HG03060 (cell line): ENCODE measurements at regions not wholly inside any gene's neighbourhood (a gene's known extent, or its start where the extent isn't known, plus 50 kb on each side); places are given as distances from the start of the nearest gene placed in this dataset.
"Not testable (repeated sequence)": the region's sequence is repeated elsewhere in the genome, so short reads cannot be mapped to it uniquely, and the experiment has no call there.

ENCODE experiments used
- ATAC-seq: cut with Tn5 transposase; IDR thresholded peaks from one replicate; pipeline ENCODE4 v1.9.1; 2021; ENCODE audit warnings: low read depth, moderate number of reproducible peaks; ENCODE audit not compliant: unreplicated experiment

DNA sequence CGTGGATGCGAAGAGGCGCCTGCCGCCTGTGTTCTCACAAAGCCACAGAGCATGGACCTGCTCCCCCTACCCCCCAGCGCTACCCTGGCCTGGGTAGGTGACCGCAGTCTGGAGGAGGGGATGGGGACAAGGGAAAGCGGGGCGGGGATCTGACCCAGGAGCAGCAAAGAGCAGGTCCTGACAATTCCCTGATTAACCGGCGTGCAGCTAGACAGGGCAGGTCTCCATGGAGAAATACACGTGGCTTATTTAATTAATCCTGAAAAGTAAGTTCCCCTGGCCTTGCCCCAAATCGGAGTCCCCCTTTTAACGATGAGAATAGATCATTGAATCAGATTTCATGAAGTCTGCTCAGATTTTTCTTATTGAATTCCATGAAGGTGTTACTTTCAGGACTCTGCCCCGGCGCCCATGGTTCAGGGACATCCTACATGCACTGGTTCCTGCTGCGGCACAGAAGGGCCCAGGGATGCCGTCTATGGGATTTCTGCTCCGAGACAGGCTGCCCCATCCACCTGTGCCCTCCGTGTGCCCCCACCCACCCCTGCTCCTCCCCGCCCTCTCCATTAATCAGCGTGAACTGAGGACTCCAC, 251.0 kb upstream of the SFSWAP start:
- ATAC-seq, result no peak

DNA sequence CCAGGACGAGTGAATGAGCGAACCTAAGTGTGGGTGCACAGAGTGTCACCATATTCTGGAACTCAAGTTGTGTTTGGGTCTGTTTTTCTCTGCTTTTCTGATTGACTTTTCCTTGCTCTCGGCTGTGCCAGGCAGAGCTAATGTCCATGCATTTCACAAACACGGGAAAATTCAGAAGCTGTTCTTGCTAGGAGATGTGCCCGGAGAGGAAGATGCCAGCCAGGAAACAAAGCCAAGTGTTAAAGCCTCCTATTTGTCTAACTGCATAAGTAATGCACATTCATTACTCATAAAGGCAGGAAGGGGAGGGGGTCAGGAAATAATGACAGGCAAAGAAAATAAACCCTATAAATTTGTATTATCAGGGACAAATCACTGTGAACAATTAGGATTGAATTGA, 250.4 kb upstream of the SFSWAP start:
- no peak for ATAC-seq

DNA sequence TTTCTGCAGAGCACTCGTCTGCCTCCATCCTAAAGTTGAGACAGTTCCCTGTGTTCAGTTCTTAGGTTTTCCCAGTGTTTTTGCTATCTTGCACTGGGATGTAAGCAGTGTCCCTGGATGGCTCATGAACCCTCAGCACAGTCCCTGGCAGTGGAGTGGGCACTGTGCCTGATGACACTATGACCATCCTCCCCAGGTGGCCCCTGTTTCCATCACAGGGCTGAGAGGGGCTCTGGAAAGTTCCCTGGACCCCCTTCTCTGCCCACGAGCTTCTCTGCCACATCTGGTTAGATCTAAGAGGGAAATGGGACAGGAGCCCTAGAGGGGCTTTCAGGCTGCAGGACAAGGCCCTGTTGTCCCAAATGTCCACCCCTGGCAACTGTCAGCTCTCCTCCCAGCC, 249.8 kb upstream of the SFSWAP start:
- ATAC-seq, result no peak

DNA sequence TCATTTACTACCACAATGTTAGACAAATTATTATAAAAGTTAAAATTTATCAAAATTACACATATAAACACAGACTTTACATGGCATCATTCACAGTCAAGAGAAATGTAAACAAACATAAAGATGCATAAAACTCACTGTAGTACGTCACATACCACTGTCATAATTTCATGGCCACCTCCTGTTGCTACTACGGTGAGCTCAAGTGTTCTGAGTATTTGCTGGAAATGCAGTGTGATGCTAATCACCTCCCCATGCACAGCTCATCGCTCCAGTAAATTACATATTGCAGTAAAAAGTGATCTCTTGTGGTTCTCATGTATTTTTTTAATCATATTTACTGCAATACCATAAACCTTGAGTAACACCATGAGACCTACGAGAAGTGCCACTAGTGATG, 247.7 kb upstream of the SFSWAP start:
- no peak for ATAC-seq

DNA sequence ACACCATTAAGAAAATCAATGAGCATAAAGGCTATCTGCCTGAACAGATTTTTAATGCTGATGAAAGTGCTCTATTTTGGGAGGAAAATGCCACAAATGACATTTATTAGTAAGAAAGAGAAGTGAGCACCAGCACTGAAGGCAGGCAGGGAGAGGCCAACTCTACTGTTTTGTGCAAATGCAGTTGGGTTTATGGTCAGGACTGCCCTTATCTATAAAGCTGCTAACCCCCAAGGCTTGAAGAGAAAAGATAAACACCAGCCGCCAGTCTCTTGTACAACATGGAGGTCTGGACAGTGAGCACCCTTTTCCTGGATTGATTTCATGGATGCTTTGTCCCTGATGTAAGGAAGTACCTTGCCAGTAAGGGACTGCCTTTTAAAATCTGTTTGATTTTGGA, 246.8 kb upstream of the SFSWAP start:
- ATAC-seq, result no peak

DNA sequence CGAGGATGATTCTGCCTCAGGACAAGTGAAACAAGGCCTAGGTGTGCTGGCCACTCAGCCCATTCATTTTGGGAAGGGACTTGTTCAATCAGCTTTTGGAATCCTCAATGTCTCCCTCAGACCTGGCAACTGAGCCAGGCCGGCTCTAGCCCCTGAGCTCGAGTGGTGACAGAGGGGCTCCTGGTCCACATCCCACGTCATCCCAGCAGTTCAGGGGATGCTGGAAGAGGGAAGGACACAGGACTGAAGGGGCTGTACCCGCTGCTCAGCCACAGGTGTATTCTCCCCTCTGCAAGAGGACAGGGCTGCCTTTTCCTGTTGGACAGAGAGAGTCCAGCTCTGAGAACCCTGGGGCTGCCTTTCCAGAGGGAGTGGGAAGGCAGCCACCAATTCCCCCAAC, 244.6 kb upstream of the SFSWAP start:
- ATAC-seq, result no peak

DNA sequence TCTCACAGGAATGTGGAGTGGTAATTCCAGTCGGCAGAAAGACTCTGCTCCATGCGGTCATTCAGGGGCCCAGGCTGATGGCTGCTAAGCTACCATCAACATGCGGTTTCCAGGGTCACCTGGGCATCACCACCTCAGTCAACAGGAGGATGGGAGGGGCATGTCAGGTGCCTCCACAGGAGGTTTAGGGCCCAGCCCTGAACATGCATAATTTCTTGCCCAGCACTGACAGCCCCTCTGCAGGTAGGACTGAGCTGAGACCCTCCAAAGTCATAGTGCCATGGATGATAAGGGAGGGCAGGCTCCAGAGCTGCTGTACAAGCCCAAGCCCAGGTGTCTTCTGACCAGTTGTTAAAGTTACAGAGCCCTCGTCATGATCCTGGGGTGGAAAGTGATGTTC, 244.0 kb upstream of the SFSWAP start:
- no peak for ATAC-seq

DNA sequence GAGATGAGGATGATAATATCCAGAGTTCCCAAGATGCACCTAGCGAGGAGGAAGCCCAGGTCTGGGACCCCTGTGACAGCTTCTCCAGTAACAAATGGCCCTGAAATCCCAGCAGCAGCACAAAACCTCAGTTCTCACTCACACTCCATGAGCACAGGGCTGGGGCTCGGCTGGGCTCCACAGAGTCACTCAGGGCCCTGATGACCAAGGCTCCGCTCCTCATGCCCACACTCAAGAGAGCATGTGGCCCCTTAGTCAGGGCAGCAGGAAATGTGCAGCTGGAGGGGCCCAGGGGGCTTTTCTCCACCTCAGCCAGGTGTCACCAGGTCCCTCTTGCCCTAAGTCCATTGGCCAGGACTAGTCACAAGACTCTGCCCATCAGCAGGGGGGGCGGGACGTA, 242.7 kb upstream of the SFSWAP start:
- ATAC-seq, result no peak

DNA sequence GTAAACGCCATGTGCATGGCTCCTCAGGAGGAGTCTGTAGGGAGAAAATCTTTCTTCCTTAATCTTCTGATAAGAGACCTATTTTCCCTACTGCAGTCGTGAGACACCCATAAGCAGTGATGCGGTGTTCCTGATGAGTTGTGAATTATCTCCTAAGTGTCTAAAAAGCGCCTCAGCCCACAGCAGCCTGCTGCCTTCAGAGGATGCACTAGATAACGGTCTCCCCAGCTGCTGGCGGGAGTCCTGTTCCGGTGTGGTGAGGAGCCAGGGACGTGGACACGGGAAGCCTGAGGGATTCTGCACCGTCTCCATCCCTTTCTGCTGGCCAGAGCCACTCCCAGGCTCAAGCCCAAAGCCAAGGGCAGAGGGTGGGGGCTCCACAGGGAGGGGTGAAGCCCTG, 240.9 kb upstream of the SFSWAP start:
- ATAC-seq, result not testable (repeated sequence)

DNA sequence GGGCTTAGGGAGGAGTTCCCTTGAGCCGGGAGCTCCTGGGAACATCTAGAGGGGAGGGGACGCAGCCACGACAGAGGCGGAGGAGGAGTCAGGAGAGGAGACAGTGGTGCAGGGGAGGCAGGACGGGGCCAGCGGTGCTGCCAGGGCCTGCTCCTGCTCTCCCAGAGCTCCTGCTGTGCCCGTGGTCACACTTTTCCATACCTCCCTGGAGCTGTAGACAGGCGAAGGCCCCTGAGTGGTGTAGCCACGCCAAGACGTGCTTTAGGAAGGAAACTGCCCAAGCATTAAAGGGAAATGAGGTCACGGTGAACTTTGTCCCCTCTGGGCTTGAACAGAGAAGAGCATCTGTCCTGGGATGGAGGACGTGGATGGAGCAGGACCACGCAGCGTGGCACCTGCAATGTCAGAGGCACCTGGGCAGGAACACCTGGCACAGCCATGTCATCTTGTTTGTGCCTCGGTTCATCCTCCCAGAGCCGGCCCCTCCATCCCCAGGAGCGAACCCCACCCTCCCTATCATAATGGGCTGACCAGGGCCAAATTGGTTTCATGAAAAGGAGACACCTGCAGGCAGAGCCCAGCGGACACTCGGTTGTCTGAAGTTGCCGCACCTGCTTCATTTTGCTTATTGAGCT, 239.5 kb upstream of the SFSWAP start:
- ATAC-seq, result no peak

DNA sequence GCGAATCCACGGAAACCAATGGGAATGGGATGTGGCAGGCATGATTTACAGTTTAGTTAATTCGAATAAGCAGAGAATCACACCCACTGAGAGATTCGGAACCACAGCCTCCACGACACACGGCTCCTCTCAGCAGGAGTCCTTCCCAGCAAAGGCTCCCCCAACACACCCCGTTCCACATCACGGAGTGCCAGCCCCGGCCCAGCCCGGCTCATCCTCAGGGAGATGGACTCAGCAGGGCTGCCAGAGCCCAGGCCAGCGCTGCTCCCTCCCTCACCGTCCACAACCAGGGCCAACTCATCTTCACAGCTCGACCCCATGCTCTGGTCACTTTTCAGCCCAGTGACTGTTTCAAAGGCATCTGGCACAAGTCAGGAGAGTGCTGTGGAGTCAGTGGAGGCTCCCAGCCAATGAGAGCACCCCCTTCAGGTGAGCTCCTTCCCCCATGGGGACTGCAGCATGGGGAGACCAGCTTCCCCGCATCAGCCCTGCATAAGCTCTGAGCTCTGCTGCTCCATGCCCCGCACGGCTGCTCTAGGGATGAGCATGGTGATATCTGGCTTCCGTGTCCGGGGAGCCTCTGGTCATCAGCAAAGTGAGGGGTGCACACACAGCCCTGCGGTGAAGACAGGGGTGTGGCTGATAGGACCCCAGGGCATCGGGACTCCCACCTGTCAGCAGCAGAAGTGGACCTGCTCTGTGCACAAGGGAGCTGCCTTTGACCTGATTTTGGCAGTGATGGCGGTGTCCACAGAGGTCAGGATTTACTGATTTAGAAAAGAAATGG, 238.8 kb upstream of the SFSWAP start:
- no peak for ATAC-seq

DNA sequence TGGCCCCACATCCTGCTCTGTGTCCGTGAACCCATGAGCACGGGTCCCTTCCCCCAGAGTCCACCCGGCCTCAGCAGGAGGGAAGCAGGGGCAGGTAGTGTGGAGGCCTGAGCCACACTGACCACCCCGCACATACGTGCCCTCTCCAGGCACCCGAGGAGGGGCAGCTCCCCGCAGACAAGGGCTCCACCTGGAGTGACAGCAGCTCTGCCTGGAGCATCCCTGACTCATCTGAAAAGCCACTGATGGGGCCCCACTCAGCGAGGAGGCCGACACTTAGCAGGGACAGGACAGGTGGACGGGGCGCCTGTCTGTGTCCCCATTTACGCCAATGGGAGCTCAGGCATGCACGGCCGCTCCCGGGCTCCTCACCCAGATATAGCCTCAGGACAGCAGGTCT, 237.6 kb upstream of the SFSWAP start:
- no peak for ATAC-seq

DNA sequence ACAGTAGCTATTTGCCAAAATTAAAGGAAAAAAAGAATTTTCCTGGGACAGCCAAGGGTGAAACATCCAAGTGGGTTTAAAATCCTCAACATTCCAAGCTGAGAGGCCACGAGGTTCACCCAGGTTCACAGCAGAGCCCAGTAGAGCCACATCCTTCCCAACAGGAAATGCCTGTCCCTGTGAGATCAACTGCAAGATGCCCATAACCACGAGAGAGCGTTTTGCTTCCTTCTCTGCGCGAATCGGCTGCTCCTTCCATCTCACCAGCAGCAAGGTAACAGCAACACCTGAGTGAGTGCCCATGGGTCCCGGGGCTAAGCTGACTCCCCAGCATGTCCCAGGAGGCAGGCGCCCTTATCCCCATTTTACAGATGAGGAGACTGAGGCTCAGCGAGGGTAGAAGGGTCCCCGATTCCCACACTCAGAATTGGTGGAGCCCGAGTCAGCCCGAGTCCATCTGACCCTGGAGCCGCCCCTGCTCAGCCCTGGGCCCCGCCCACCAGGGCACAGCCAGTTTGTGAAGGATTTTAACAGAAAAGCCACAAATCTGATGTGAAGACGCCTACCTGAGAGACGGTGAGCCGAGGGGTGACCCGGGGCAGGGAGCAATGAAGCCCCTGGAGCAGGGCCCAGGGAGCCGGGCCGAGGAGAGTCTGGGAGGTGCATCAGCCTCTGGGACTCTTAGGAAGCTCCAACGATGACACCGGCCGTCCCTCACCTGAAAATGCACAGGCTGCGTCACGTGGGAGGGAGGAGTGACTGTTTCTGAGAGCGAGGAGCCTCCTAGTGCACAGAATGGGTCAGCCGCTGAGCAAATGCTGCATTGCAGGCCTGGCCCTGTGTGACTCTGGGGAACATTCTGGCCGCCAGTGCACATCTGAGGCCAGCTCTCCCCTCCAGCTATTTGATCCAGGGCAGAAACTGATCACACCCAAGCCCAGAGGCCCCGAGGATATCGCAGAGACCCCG, 236.9 kb upstream of the SFSWAP start:
- no peak for ATAC-seq

DNA sequence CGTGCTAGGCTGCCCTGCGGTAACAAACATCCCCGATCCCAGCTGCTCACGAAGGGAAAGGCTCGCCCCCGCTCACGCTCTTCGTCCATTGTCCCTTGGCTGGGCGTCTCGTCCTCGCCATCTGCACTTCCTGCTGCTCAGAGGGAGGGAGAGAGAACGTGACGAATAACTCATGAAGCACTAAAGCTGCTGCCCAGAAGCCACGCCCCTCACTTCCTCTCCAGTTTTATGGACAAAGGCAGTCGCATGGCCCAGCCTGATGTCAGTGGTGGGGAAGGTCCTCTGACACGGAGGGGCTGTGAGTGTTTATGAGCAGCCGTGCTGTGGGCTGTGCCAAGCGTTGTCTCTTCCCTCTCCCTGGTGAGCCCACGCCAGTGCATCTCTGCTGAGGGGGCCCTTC, 235.9 kb upstream of the SFSWAP start:
- not testable (repeated sequence) for ATAC-seq

DNA sequence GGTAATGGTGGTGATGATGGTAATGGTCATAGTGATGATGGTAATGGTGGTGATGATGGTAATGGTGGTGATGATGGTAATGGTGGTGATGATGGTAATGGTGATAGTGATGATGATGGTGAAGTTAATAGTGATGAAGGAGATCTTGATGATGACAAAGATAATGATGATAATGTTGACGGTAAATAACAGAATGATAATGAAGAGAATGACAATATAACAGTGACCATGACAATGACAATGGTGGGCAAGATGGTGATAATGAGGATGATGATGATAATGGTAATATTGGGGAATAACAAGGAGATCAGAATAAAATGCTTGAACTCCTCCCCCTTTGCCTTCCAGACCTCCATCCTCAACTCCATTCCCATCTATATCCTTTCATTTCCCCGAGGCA, 233.3 kb upstream of the SFSWAP start:
- no peak for ATAC-seq

DNA sequence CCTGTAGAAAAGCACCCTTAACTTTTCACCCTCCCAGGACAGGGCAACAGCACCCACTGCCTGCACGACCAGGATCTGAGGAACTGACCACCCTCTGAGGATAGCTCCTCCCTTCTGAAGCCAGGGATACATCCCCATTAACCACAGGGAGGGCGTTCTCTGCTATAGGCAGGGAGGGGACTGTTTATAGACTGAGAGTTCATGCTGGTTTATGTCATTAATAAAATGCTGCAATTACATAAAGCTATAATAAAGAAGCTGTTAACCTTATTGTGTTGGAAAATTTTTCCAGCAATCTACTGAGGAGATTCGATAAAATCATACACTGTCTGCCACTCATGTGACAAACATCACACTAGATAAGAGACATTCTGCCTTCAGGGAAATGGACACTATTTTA, 232.4 kb upstream of the SFSWAP start:
- no peak for ATAC-seq

DNA sequence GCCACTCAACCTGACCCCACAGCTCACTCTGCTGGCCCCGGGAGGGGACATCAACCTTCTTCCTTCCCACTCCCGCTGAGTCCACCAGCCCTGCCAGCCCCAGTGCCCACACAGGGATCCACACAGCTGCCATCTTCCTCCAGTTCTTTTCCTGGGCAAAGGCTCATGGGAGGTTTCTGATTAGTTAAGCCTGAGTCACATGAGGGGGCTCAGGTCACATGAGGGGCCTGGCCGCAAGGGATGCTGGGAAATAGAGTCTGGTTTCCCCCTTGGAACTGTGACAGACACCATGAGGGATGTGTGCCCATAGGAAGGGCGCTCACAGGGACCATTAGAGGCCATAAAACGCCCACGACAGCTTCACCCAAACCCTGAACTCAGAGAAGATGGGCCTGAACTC, 228.7 kb upstream of the SFSWAP start:
- no peak for ATAC-seq

DNA sequence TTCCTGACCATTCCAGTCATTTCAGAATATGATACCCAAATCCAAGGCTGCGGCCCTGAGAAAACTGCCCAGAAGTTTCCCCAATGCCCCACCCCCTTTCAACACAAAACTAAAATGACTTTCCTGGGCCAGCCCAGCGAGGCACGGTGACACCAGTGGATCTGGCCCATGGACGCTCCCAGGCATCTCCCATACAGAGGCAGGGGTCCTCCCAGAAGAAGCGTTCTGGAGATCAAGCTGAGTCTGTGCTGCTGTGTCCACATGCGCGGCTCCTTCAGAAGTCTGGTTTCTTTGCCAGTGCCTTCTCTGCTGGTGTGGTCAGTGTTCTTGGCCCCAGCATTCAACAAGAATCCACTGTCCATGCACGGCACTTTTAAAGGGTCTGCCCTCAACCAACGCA, 228.2 kb upstream of the SFSWAP start:
- ATAC-seq, result no peak

DNA sequence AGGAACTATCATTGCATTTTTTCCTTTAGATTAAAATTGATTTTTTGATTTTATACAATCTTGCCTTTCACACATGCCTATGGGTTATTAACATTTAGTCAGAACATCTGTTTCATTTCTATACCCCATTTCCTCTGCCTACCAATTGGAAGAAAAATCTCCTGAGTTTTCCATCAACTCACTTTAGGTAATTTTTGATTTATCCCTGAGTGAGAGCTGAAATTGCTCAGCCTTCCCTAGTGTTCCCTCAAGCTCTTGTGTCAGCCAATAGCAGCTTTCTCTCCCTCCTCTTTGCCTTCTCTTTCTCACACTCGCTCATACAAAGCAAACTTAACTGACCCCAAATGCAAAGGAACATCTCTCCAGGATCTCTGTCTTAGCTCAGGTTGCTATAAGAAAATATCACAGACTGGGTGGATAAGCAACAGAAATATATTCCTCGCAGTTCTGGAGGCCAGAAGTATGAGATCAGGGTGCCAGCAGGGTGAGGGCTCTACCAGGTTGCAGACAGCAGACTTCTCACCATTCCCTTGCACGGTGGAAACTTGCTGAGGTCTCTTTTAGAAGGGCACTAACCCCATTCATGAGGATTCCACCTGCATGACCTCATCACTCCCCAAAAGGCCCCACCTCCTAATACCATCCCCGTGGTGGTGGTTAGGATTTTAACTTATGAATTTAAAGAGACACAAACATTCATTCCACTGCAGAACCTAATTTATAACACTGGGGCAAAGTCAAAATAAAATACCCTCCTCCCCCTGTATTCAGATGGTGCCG, 224.2 kb upstream of the SFSWAP start:
- ATAC-seq, result no peak
